K562 (cell line): ENCODE measurements at regions not wholly inside any gene's neighbourhood (a gene's known extent, or its start where the extent isn't known, plus 50 kb on each side); places are given as distances from the start of the nearest gene placed in this dataset.

Experiments used
- ESRRA ChIP-seq: fragments of 450-650 bp; IDR thresholded peaks from 2 replicates; pipeline ENCODE4 v1.6.1; 2014; ENCODE audit warnings: low read depth, mild to moderate bottlenecking, moderate library complexity, borderline replicate concordance
- HNRNPLL ChIP-seq: fragments of 200-400 bp; formaldehyde crosslinking; IDR thresholded peaks from 2 replicates; pipeline ENCODE4 v1.6.1; 2017; ENCODE audit warnings: low read length, low read depth, mild to moderate bottlenecking; ENCODE audit not compliant: poor library complexity, severe bottlenecking
- SNAPC5 ChIP-seq: fragments of 250-450 bp; sonication (Bioruptor Pico); IDR thresholded peaks from 2 replicates; pipeline ENCODE4 v1.8.0; 2021; ENCODE audit warnings: moderate library complexity, mild to moderate bottlenecking, inconsistent platforms
- SREBF2 ChIP-seq: sonication (generic); formaldehyde crosslinking; IDR thresholded peaks from 2 replicates; pipeline ENCODE4 v1.4.0; 2020; ENCODE audit warnings: mild to moderate bottlenecking, missing genetic modification reagents
- TAF15 ChIP-seq: fragments of 200-400 bp; formaldehyde crosslinking; IDR thresholded peaks from 2 replicates; pipeline ENCODE4 v1.6.1; 2017; ENCODE audit warnings: mild to moderate bottlenecking, low read depth, low read length, moderate library complexity
- TBL1XR1 ChIP-seq, 2 experiments: IDR thresholded peaks; 2 replicates each; pipeline ENCODE4 v1.6.1; 2012; ENCODE audit warnings: improper control_type of control experiment in 2 of 2, low read length in 2 of 2, mild to moderate bottlenecking in 1 of 2
- ZKSCAN8 ChIP-seq: fragments of 200-800 bp; sonication (Bioruptor generic); IDR thresholded peaks from 2 replicates; pipeline ENCODE4 v1.6.1; 2016; ENCODE audit warnings: missing genetic modification characterization, missing compliant biosample characterization
- ZNF24 ChIP-seq: fragments of 450-650 bp; IDR thresholded peaks from 2 replicates; pipeline ENCODE4 v1.6.1; 2016
- ZNF316 ChIP-seq: fragments of 450-650 bp; IDR thresholded peaks from 2 replicates; pipeline ENCODE4 v1.6.1; 2016
- ZNF436 ChIP-seq: fragments of 250-450, 450-650 bp; sonication (Bioruptor Pico); formaldehyde crosslinking; IDR thresholded peaks from 2 replicates; pipeline ENCODE4 v1.7.0; 2020; ENCODE audit warnings: mild to moderate bottlenecking
- ZNF639 ChIP-seq, 2 experiments: fragments of 200-800 bp in 1 of 2; sonication (Bioruptor generic) in 1 of 2; sonication (generic) in 1 of 2; formaldehyde crosslinking in 1 of 2; IDR thresholded peaks in 1 of 2; conservative IDR thresholded peaks in 1 of 2; 2 replicates each; pipeline versions ENCODE4 v1.5.0 to v1.6.1; 2016 to 2020; ENCODE audit warnings: missing compliant biosample characterization in 1 of 2, missing genetic modification characterization in 1 of 2, missing genetic modification reagents in 1 of 2
- TF ChIP-seq, protein P1 (sequence below): fragments of 450-650 bp; IDR thresholded peaks from 2 replicates; pipeline ENCODE4 v1.6.1; 2016; ENCODE audit warnings: low read depth
- TF ChIP-seq, protein P2 (sequence below): fragments of 450-650 bp; IDR thresholded peaks from 2 replicates; pipeline ENCODE4 v1.7.1; 2018; ENCODE audit warnings: mild to moderate bottlenecking, low read depth; ENCODE audit not compliant: partially characterized antibody
- TF ChIP-seq, protein P3 (sequence below): fragments of 450-650 bp; formaldehyde crosslinking; IDR thresholded peaks from 2 replicates; pipeline ENCODE4 v1.4.0; 2022; ENCODE audit warnings: missing genetic modification characterization

DNA sequence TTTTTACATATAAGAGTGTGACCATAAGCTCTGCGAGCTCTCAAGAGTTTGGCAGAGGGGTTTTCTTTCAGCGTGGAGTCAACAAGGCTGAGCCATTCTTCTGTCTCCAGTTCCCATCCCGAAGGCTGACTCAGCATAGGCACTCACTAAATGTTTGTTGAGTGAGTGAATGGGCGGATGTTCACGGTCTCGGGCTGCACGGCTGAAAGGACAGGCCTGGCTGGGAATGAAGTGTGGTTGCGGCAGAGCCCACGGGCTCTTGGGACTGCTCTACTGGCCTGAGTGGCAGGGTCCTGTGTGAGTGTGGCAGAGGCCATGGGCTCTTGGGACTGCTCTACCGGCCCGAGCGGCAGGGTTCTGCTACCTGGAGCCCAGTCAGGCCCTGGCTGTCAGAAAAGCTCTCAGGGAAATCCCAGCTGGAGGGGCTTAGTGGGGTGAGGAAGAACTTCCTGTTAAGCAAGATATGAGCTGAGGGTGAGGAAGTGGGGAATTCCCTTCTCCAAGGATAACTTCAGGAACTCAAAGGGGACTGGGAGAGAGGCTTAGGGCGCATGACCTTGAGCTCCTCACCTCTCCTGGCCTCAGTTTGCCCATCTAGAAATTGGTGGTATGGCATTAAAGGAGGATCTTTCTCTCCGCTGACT lies 56.6 kb upstream of the C1orf174 start (continued):
- TF ChIP-seq, protein P1, sequence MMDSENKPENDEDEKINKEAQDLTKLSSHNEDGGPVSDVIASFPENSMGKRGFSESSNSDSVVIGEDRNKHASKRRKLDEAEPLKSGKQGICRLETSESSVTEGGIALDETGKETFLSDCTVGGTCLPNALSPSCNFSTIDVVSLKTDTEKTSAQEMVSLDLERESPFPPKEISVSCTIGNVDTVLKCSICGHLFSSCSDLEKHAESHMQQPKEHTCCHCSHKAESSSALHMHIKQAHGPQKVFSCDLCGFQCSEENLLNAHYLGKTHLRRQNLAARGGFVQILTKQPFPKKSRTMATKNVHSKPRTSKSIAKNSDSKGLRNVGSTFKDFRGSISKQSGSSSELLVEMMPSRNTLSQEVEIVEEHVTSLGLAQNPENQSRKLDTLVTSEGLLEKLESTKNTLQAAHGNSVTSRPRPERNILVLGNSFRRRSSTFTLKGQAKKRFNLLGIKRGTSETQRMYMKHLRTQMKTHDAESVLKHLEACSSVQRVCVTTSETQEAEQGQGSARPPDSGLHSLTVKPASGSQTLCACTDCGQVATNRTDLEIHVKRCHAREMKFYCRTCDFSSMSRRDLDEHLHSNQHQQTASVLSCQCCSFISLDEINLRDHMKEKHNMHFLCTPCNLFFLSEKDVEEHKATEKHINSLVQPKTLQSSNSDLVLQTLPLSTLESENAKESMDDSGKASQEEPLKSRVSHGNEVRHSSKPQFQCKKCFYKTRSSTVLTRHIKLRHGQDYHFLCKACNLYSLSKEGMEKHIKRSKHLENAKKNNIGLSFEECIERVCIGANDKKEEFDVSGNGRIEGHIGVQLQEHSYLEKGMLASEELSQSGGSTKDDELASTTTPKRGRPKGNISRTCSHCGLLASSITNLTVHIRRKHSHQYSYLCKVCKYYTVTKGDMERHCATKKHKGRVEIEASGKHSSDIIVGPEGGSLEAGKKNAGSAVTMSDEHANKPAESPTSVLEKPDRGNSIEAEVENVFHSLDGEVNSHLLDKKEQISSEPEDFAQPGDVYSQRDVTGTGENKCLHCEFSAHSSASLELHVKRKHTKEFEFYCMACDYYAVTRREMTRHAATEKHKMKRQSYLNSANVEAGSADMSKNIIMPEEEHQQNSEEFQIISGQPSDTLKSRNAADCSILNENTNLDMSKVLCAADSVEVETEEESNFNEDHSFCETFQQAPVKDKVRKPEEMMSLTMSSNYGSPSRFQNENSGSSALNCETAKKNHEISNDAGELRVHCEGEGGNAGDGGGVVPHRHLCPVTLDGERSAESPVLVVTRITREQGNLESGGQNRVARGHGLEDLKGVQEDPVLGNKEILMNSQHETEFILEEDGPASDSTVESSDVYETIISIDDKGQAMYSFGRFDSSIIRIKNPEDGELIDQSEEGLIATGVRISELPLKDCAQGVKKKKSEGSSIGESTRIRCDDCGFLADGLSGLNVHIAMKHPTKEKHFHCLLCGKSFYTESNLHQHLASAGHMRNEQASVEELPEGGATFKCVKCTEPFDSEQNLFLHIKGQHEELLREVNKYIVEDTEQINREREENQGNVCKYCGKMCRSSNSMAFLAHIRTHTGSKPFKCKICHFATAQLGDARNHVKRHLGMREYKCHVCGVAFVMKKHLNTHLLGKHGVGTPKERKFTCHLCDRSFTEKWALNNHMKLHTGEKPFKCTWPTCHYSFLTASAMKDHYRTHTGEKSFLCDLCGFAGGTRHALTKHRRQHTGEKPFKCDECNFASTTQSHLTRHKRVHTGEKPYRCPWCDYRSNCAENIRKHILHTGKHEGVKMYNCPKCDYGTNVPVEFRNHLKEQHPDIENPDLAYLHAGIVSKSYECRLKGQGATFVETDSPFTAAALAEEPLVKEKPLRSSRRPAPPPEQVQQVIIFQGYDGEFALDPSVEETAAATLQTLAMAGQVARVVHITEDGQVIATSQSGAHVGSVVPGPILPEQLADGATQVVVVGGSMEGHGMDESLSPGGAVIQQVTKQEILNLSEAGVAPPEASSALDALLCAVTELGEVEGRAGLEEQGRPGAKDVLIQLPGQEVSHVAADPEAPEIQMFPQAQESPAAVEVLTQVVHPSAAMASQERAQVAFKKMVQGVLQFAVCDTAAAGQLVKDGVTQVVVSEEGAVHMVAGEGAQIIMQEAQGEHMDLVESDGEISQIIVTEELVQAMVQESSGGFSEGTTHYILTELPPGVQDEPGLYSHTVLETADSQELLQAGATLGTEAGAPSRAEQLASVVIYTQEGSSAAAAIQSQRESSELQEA: no peak
- no peak for TF ChIP-seq SREBF2 (CRISPR knock-in tag)
- TF ChIP-seq ZKSCAN8 (CRISPR knock-in tag): no peak
- TF ChIP-seq, protein P2, sequence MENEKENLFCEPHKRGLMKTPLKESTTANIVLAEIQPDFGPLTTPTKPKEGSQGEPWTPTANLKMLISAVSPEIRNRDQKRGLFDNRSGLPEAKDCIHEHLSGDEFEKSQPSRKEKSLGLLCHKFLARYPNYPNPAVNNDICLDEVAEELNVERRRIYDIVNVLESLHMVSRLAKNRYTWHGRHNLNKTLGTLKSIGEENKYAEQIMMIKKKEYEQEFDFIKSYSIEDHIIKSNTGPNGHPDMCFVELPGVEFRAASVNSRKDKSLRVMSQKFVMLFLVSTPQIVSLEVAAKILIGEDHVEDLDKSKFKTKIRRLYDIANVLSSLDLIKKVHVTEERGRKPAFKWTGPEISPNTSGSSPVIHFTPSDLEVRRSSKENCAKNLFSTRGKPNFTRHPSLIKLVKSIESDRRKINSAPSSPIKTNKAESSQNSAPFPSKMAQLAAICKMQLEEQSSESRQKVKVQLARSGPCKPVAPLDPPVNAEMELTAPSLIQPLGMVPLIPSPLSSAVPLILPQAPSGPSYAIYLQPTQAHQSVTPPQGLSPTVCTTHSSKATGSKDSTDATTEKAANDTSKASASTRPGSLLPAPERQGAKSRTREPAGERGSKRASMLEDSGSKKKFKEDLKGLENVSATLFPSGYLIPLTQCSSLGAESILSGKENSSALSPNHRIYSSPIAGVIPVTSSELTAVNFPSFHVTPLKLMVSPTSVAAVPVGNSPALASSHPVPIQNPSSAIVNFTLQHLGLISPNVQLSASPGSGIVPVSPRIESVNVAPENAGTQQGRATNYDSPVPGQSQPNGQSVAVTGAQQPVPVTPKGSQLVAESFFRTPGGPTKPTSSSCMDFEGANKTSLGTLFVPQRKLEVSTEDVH: no peak
- TF ChIP-seq TBL1XR1 (IDR thresholded peaks at IDR 0.05; ENCODE audit: low read length in 2 of 2): no peak
- no peak for TF ChIP-seq HNRNPLL
- TF ChIP-seq ZNF639 (CRISPR knock-in tag; conservative IDR thresholded peaks at IDR 0.05 in 1 of 2, IDR thresholded peaks at IDR 0.05 in 1 of 2): no peak
- no peak for TF ChIP-seq SNAPC5
- no peak for TF ChIP-seq ZNF24
- peak; percentile 45; the same call in 1 of the 2 replicates for TF ChIP-seq ESRRA
- TF ChIP-seq ZNF316: peak; percentile 67
- TF ChIP-seq TAF15: no peak
- no peak for TF ChIP-seq ZNF436 (CRISPR knock-in tag)
- TF ChIP-seq, protein P3, sequence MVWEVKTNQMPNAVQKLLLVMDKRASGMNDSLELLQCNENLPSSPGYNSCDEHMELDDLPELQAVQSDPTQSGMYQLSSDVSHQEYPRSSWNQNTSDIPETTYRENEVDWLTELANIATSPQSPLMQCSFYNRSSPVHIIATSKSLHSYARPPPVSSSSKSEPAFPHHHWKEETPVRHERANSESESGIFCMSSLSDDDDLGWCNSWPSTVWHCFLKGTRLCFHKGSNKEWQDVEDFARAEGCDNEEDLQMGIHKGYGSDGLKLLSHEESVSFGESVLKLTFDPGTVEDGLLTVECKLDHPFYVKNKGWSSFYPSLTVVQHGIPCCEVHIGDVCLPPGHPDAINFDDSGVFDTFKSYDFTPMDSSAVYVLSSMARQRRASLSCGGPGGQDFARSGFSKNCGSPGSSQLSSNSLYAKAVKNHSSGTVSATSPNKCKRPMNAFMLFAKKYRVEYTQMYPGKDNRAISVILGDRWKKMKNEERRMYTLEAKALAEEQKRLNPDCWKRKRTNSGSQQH (CRISPR knock-in tag): no peak
